Gastroesophageal sphincter (tissue), 3 donors: ENCODE measurements at regions not wholly inside any gene's neighbourhood (a gene's known extent, or its start where the extent isn't known, plus 50 kb on each side); places are given as distances from the start of the nearest gene placed in this dataset.

ENCODE experiments used
- CTCF ChIP-seq, 4 experiments: fragments of 200-600 bp in 2 of 4; fragments of 450-650 bp in 2 of 4; sonication (generic) in 1 of 4; IDR thresholded peaks; one replicate each; pipeline ENCODE4 v1.5.1; 2017 to 2019; ENCODE audit warnings: antibody characterized with exemption in 4 of 4, mild to moderate bottlenecking in 2 of 4, moderate library complexity in 2 of 4
- POLR2A ChIP-seq, 2 donors: fragments of 450-650 bp; IDR thresholded peaks; one replicate each; pipeline ENCODE4 v1.6.1; 2017; ENCODE audit warnings: antibody characterized with exemption in 2 of 2, mild to moderate bottlenecking in 2 of 2, moderate library complexity in 1 of 2

DNA sequence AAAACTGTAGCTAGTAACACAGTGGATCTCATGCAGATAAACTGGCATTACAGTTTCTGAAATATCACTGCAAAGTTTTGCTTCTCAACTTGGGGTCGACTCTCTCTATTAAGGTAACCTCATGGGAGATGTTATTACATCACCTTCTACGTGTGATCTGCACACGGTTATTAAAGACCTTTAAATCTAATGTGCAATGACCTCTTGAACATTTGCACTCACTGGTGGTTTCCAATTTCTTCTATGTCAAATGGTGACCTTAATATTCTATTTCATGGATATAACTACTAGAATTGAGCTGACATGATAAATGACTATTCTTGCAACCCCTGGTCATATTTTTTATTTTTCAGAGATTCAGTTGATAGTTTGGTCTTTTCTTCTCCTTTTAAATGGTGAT, 191.3 kb downstream of the PPP1R3A start:
- TF ChIP-seq CTCF (IDR thresholded peaks at IDR 0.05), result no peak
- TF ChIP-seq POLR2A (IDR thresholded peaks at IDR 0.05), result no peak
